Gastrocnemius medialis (tissue), 4 donors: ENCODE measurements at regions not wholly inside any gene's neighbourhood (a gene's known extent, or its start where the extent isn't known, plus 50 kb on each side); places are given as distances from the start of the nearest gene placed in this dataset.

Experiments used
- POLR2A ChIP-seq, 2 donors: fragments of 450-650 bp; IDR thresholded peaks; one replicate each; pipeline ENCODE4 v1.6.1; 2017; ENCODE audit warnings: antibody characterized with exemption in 2 of 2, mild to moderate bottlenecking in 2 of 2, moderate library complexity in 2 of 2
- TF ChIP-seq, protein P1 (sequence below), 5 experiments: fragments of 450-650 bp in 3 of 5; fragments of 200-600 bp in 2 of 5; sonication (generic) in 2 of 5; IDR thresholded peaks in 4 of 5; conservative IDR thresholded peaks in 1 of 5; 1 replicate in 4 of 5; 2 replicates in 1 of 5; pipeline ENCODE4 v1.5.1; 2016 to 2019; ENCODE audit warnings: antibody characterized with exemption in 5 of 5, mild to moderate bottlenecking in 3 of 5, moderate library complexity in 3 of 5

DNA sequence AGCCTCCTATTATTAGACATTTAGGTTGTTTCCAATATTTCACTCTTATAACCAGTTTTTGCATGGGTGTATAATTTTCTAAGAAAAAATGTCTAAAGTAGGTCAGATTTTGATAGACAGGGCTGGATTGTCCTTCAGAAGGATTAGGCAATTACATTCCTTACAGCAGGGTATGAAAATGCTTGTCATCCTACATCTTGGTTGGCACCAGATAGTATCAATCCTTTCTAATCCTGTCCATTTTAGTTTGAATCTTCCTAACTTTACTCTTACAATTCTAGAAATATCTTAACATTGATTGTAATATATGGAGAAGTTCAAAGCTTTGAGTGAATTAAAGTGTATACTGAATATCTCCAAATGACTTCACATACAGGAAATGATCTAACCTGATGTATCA lies 63.0 kb upstream of the ZBED5 start:
- TF ChIP-seq, protein P1, sequence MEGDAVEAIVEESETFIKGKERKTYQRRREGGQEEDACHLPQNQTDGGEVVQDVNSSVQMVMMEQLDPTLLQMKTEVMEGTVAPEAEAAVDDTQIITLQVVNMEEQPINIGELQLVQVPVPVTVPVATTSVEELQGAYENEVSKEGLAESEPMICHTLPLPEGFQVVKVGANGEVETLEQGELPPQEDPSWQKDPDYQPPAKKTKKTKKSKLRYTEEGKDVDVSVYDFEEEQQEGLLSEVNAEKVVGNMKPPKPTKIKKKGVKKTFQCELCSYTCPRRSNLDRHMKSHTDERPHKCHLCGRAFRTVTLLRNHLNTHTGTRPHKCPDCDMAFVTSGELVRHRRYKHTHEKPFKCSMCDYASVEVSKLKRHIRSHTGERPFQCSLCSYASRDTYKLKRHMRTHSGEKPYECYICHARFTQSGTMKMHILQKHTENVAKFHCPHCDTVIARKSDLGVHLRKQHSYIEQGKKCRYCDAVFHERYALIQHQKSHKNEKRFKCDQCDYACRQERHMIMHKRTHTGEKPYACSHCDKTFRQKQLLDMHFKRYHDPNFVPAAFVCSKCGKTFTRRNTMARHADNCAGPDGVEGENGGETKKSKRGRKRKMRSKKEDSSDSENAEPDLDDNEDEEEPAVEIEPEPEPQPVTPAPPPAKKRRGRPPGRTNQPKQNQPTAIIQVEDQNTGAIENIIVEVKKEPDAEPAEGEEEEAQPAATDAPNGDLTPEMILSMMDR (IDR thresholded peaks at IDR 0.05 in 4 of 5, conservative IDR thresholded peaks at IDR 0.05 in 1 of 5): no peak
- no peak for TF ChIP-seq POLR2A (IDR thresholded peaks at IDR 0.05)
